T-helper 2 cell treated with Interferon-gamma antibody and Interleukin-4, amounts not matched to agents 100 ng/mL and 5 ng/mL, for 36 hours (primary cell): ENCODE measurements at regions not wholly inside any gene's neighbourhood (a gene's known extent, or its start where the extent isn't known, plus 50 kb on each side); places are given as distances from the start of the nearest gene placed in this dataset.

Source experiments
- intact Hi-C: fragments of 100-400 bp; cut with micrococcal nuclease; formaldehyde crosslinking; loops from one replicate; pipeline ENCODE4 v1.15.1; 2023

DNA sequence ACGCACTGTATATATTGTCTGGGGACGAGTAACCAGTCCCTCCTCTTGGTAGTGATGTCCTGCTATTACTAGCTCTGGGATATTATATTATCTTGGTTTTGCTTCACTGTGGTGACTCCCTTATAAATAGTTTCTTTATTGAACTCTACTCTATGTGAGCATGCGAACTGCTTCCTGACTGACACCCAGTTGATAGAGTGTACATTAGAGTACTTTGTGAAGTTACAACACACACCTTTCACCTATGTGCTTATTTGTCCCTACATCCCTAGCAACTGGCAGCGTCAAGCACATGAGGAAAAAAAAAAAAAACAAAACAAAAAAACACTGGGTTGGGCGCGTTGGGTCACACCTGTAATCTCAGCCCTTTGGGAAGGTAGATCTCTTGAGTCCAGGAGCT lies 67.3 kb upstream of the TENT5A start:
- intact Hi-C loops, result no loop called here

DNA sequence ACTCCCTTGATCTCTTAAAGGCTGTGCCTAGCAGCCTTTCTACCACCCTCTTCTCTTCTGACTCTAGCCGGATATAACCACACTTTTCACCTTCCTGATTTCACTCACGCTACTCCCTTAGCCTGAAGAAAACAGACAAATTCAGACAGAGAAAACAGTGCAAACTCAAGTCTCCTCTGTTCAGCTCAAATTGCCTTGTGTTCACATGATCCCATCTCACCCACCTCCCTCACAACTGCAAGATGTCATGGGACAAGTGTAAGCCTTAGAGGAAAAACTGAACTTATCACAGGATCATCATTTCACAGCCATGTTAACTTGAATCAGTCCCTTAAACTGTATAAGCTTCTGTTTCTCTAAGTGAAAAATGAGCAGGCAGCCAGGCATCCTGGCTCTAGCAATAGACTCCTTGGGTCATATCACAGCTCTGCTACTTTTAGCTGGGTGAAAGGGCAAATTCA lies 66.5 kb upstream of the TENT5A start:
- intact Hi-C loops, result no loop called here

DNA sequence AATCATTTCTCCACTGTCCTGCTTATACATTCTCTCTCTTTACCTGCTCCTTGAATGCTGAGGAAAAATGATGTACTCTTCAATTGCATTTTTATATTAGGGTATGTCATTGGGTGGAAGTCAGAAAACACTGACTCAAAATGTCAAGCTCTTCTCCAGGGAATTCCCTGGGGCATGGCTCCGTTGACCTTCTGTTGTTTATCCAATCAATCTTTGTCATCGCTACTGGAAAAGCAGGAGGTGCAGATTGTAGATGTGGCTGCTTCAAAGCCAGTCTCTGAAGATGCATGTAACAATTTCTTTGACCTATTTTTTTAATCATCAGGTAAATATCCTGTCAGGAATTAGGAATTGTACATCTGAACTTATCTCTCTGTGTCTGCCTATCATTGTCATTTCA lies 63.9 kb upstream of the TENT5A start:
- intact Hi-C loops, result no loop called here

DNA sequence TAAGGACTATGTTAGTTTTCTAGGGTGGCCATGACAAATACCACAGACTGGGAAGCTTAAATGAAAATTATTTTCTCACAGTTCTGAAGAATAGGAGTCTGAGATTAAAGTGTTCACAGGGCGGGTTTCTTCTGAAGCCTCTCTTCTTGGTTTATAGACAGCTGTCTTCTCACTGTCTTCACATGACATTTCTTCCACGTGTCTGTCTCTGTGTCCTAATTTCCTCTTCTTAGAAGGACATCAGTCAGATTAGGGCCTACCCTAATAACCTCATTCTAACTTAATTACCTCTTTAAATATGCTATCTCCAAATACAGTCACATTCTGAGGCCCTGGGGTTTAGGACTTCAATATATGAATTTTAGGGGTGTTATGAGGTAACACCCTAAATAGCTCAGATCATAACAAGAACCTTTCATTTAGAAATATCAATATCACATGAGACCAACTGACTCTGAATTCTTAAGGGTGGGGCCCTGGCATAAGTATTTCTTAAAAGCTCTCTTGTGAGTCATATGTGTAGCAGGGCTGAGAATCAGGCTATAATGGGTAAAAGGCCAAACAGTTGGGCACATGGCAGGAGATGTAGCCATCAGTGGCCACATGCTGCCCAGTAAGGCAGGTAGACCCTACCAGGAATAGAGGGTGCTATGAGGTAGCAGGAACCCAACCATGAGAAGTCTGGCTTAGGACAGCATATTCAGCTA lies 62.0 kb upstream of the TENT5A start:
- intact Hi-C loops, result no loop called here

DNA sequence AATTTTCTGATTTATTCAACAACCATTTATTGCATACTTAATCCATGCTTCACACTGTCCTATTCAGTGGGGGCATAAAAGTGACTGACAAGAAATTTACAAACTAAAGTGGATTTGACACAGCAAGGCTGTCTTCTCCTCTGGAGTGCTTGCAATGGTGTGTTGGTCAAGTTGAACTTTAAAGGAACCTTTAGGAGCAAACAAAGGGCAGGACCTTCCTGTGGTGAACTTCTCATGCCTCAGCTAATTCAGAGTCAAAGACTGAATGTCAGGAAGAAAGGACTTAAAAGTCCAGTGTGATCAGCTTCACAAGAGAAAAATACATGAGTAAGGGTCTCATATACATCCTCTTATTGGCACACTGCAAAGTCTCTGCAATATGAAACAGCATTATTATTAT lies 60.8 kb upstream of the TENT5A start:
- intact Hi-C loops, result no loop called here

DNA sequence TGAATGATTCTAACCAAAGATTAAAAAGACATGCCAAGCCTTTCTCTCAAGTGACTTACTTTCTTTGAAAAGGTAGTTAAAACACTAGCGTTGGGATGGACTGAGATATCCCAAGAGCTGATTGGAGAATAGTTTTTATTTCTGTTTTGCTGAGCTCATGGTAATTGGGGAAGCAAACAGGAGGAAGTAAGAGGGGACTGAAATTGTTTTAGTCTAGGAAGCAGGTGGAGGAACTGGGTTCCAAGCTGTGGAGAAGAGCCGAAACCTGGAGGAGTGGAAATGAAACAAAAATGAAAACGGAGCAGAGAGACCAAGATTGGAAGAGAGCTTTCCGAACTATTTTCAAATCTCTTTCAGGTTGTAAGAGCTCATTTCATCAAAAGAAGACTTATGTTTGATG lies 59.9 kb upstream of the TENT5A start:
- intact Hi-C loops, result no loop called here

DNA sequence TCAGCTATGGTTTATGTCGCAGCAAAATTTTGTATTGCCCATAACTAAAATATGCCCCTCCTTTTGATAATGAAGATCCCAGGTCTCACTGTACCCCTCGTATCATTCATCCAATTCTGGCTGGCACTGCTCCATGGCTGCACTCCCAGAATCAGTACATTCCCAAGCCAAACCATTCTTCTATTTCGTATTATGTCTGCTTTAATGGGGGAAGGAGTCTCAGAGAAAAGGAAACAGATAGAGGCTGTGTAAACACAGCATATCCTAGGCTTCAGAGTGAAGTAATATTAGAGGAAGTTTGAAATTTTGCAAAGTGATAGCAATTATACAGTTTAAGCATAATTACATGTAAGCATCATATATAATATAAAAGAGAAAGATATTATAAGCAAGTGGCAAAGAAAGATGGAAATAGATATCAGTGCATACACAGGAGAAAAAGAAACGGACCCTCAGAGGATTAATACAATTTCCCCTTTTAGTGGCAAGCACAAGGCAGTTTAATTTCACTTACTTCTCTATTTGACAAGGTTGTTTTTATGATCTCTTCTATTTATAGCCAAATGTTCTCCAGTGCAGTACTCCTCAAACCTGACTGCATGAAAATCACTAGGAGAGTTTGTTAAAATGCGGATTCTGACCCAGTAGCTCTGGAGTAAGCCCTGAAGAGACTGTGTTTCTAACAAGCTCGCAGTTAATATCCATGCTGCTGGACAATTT lies 56.5 kb upstream of the TENT5A start:
- intact Hi-C loops, result no loop called here

DNA sequence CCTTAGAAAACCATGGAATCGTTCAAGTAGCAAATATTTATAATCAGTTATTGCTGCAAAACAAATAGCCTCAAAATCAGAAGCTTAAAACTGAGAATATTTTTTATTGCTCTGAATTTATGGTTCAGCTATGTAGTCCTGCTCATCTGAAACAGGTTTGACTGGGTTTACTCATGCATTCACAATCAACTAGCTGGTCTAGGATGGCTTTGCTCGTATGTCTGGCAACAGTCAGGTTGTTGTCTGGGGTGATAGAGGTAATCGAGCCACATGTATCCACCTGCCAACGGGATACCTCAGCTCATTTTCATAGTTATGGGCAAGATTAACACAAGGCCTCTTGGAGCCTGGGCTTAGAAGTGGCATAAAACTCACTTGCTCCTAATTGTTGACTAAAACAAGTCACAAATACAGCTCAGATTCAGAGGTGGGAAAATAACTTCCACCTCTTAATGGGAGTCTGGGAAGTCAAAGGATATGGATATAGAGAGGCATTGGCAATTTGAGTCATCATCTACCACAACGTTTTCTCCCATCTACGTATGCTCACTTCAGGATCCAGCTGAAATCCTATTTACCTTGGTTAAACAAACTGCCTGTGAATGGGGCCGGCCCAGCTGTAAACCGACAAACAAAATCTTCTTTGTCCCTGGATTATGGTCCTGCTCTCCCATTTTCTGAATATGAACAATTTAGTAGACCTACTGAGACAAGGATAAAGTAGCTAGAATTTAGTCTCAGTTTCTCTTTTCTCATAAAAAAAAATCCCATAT lies 54.5 kb upstream of the TENT5A start:
- intact Hi-C loops, result no loop called here

DNA sequence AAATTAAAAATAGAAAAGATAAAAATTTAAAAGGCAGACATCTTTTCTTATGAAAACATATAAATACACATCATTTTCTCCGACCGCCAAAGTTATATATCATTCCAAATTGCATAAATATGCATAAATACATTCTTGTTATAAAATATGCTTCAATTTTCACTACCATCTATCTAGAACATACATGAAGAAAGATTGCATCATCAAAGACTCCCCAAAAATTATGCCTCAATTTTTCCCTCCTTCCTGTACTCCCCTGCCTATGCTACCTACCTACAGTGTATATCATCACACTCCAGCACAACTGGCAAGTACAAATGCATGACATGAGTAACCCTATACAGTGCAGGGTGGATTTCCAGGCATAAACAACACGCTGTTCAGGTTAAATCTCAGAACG lies 49.9 kb upstream of the TENT5A start:
- intact Hi-C loops, result no loop called here
